Muscle of leg (tissue), 3 donors: ENCODE measurements at regions not wholly inside any gene's neighbourhood (a gene's known extent, or its start where the extent isn't known, plus 50 kb on each side); places are given as distances from the start of the nearest gene placed in this dataset.
"Not testable (repeated sequence)": the region's sequence is repeated elsewhere in the genome, so short reads cannot be mapped to it uniquely, and the experiment has no call there.

Source experiments
- DNase-seq: peaks from one replicate; pipeline ENCODE4 v3.0.0; 2013
- H3K27ac ChIP-seq: one replicate; pipeline ENCODE4 v1.5.1; 2013; ENCODE audit warnings: mild to moderate bottlenecking, low read length, control low read depth
- H3K27me3 ChIP-seq: one replicate; pipeline ENCODE4 v1.6.1; 2013; ENCODE audit warnings: low read length; ENCODE audit not compliant: control insufficient read depth, insufficient read depth
- H3K36me3 ChIP-seq: one replicate; pipeline ENCODE4 v1.6.1; 2013; ENCODE audit warnings: low read length; ENCODE audit not compliant: control insufficient read depth, insufficient read depth
- H3K4me1 ChIP-seq: one replicate; pipeline ENCODE4 v1.6.1; 2013; ENCODE audit warnings: low read length; ENCODE audit not compliant: control insufficient read depth, insufficient read depth
- H3K4me3 ChIP-seq: one replicate; pipeline ENCODE4 v1.5.1; 2013; ENCODE audit warnings: low read length, control low read depth
- H3K9me3 ChIP-seq: replicated peaks from 2 replicates; pipeline ENCODE4 v1.6.1; 2013; ENCODE audit warnings: low read depth, low read length; ENCODE audit not compliant: control insufficient read depth
- WGBS: methylation state at CpG from one replicate; pipeline ENCODE4 v1.1.5; 2013; ENCODE audit warnings: missing lambda C conversion rate; ENCODE audit not compliant: insufficient coverage; 5-methylcytosine and 5-hydroxymethylcytosine counted together

- H3K27me3 ChIP-seq, result no peaks in the 10 kb centered on the region
- peaks cover 5% of the 10 kb centered on the region for H3K9me3 ChIP-seq
- no peak overlapping the region for H3K27ac ChIP-seq
- DNase-seq, result no peak
- no peaks in the 10 kb centered on the region for H3K4me1 ChIP-seq
- H3K36me3 ChIP-seq, result no peaks in the 10 kb centered on the region
- H3K4me3 ChIP-seq, result no peak overlapping the region
- 60% methylated on average over 2 of the region's 2 CpGs for WGBS
These were observed 52.5 kb upstream of the FBXO28 start for GRCh38 chr1:224061436-224061835.

GRCh38 chr1:224059897-224060427, 53.9 kb upstream of the FBXO28 start:
- H3K27me3 ChIP-seq, result no peaks in the 10 kb centered on the region
- 58% methylated on average over 2 of the region's 6 CpGs for WGBS

GRCh38 chr1:224058303-224058702, 55.6 kb upstream of the FBXO28 start:
- Histone ChIP-seq H3K27ac (no peak overlapping the region), H3K36me3 (no peaks in the 10 kb centered on the region), H3K9me3 (peaks cover 5% of the 10 kb centered on the region), H3K4me3 (no peak overlapping the region), H3K27me3 (no peaks in the 10 kb centered on the region), H3K4me1 (no peaks in the 10 kb centered on the region)
- WGBS, result no CpG with 5 or more reads among the region's 5 CpGs
- no peak for DNase-seq

More at GRCh38 chr1:224059897-224060427, 53.9 kb upstream of the FBXO28 start:
- Histone ChIP-seq H3K36me3 (no peaks in the 10 kb centered on the region), H3K9me3 (peaks cover 5% of the 10 kb centered on the region), H3K4me1 (no peaks in the 10 kb centered on the region), H3K4me3 (no peak overlapping the region), H3K27ac (no peak overlapping the region)
- DNase-seq, result no peak

DNA sequence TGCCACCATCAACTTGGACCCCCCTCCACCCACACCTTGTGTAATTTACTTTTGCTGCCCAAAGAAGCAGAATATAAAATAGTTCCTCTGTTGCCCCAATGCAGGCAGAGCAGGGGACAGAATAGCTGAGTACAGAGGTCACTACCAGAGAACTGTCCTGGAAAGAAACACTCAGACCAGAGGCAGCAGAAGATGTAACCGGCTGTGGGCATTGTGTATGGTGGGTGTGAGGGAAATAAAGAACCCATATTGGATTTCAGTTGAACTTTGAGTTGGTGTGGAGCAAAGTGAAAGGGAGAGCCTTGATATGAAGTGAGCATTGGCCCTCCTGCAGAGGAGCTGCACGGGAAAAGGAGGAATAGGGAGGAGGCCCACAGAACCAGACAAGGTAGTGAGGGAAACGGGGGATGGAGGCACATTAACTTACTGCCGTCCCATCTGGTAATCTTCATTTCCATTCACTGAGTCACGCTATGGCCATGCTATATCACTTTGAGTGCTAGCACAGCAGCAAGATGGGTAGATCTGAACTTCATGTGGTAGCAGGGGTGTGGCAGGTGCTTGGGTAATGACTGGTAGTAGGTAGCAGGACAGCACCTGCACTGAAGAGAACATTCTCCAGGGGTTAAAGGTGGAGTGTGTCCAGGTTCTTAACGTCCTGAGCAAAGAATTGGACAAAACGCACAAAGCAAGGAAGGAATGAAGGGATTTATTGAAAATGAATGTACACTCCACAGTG, 56.3 kb upstream of the FBXO28 start:
- Histone ChIP-seq H3K4me3 (no peak overlapping the region), H3K4me1 (no peaks in the 10 kb centered on the region), H3K36me3 (no peaks in the 10 kb centered on the region), H3K9me3 (peaks cover 5% of the 10 kb centered on the region), H3K27ac (no peak overlapping the region), H3K27me3 (no peaks in the 10 kb centered on the region)
- 68% methylated on average over 5 of the region's 7 CpGs for WGBS
- DNase-seq, result no peak

GRCh38 chr1:224054611-224055010, 59.3 kb upstream of the FBXO28 start:
- 73% methylated on average over 2 of the region's 3 CpGs for WGBS
- H3K4me3 ChIP-seq, result no peak overlapping the region

GRCh38 chr1:224054012-224054411, 59.9 kb upstream of the FBXO28 start:
- H3K27ac ChIP-seq, result no peak overlapping the region
- WGBS, result 33% methylated on average over 1 of the region's 2 CpGs

More at GRCh38 chr1:224054611-224055010, 59.3 kb upstream of the FBXO28 start:
- Histone ChIP-seq H3K9me3 (no peaks in the 10 kb centered on the region), H3K4me1 (peaks cover 3% of the 10 kb centered on the region), H3K27me3 (peaks cover 2% of the 10 kb centered on the region), H3K36me3 (no peaks in the 10 kb centered on the region), H3K27ac (no peak overlapping the region)
- DNase-seq, result no peak

DNA sequence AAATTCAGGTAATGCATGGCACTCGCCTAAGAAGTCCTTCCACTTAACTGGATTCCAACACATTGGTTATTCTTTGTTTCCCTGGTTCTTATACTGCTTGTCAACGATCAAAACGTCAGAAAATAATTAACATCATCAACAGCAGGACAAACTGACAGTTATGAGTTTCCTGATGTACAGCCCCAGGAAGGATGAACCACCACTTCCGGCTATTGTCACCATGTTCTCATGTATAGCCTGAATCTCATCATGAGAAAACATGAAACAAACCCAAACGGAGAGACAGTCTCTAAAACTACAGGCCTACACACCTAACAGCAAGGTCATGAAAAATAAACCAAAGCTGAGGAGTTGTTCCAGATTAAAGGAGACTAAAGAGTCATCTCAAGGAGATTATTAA, 60.5 kb upstream of the FBXO28 start:
- WGBS, result 61% methylated on average over 3 of the region's 5 CpGs
- Histone ChIP-seq H3K36me3 (no peaks in the 10 kb centered on the region), H3K9me3 (no peaks in the 10 kb centered on the region), H3K4me1 (peaks cover 3% of the 10 kb centered on the region), H3K4me3 (no peak overlapping the region), H3K27me3 (peaks cover 2% of the 10 kb centered on the region), H3K27ac (no peak overlapping the region)
- no peak for DNase-seq

More at GRCh38 chr1:224054012-224054411, 59.9 kb upstream of the FBXO28 start:
- peaks cover 3% of the 10 kb centered on the region for H3K4me1 ChIP-seq
- no peak overlapping the region for H3K4me3 ChIP-seq
- peaks cover 2% of the 10 kb centered on the region for H3K27me3 ChIP-seq
- no peaks in the 10 kb centered on the region for H3K9me3 ChIP-seq
- DNase-seq, result no peak
- H3K36me3 ChIP-seq, result no peaks in the 10 kb centered on the region

- no peak overlapping the region for H3K4me3 ChIP-seq
- H3K4me1 ChIP-seq, result peaks cover 3% of the 10 kb centered on the region
- peaks cover 2% of the 10 kb centered on the region for H3K27me3 ChIP-seq
- no CpG with 5 or more reads among the region's 3 CpGs for WGBS
- H3K27ac ChIP-seq, result no peak overlapping the region
- no peak for DNase-seq
- H3K9me3 ChIP-seq, result no peaks in the 10 kb centered on the region
- H3K36me3 ChIP-seq, result no peaks in the 10 kb centered on the region
These were observed 61.1 kb upstream of the FBXO28 start for GRCh38 chr1:224052772-224053171.

DNA sequence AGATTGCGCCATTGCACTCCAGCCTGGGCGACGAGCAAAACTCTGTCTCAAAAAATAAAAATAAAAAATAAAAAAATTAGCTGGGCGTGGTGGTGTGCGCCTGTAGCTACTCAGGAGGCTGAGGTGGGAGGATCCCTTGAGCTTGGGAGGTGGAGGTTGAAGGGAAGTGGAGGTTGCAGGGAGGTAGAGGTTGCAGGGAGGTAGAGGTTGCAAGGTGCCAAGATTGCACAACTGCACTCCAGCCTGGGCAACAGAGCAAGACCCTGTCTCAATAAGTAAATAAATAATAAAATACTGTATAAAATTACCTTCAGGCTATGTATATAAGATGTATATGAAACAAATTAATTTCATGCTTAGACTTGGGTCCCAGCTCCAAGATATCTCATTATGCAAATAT, 62.1 kb upstream of the FBXO28 start:
- no CpG with 5 or more reads among the region's 5 CpGs for WGBS
- not testable (repeated sequence) for H3K9me3 ChIP-seq, DNase-seq, H3K27ac ChIP-seq, H3K27me3 ChIP-seq, H3K4me3 ChIP-seq, H3K36me3 ChIP-seq, H3K4me1 ChIP-seq

DNA sequence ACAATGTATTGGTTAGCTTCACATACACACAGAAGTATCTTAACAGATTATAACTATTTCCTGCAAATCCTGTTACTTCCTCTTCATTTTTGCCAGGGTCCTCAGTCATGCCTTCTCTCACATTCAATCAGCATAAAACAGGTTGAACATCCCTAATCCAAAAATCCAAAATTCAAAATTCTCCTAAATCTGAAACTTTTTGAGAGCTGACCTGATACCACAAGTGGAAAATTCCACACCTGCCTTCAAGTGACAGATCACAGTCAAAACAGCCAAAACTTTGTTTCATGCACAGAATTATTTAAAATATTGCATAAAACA, 62.9 kb upstream of the FBXO28 start:
- Histone ChIP-seq H3K36me3 (no peaks in the 10 kb centered on the region), H3K9me3 (no peaks in the 10 kb centered on the region), H3K4me3 (no peak overlapping the region), H3K4me1 (peaks cover 3% of the 10 kb centered on the region), H3K27me3 (peaks cover 2% of the 10 kb centered on the region), H3K27ac (no peak overlapping the region)
- DNase-seq, result no peak

GRCh38 chr1:224047538-224047937, 66.4 kb upstream of the FBXO28 start:
- WGBS, result no CpG with 5 or more reads among the region's 2 CpGs
- Histone ChIP-seq H3K4me3 (no peak overlapping the region), H3K27me3 (peaks cover 2% of the 10 kb centered on the region), H3K9me3 (no peaks in the 10 kb centered on the region), H3K27ac (no peak overlapping the region), H3K36me3 (no peaks in the 10 kb centered on the region), H3K4me1 (peaks cover 3% of the 10 kb centered on the region)
- no peak for DNase-seq
